NCI-H748 treated with DMSO at 0.1 percent for 48 hours (cell line): ENCODE measurements at regions not wholly inside any gene's neighbourhood (a gene's known extent, or its start where the extent isn't known, plus 50 kb on each side); places are given as distances from the start of the nearest gene placed in this dataset.

Source experiments
- DNase-seq: peaks from one replicate; lab custom pipeline; 2025; lab: John Stamatoyannopoulos, UW

DNA sequence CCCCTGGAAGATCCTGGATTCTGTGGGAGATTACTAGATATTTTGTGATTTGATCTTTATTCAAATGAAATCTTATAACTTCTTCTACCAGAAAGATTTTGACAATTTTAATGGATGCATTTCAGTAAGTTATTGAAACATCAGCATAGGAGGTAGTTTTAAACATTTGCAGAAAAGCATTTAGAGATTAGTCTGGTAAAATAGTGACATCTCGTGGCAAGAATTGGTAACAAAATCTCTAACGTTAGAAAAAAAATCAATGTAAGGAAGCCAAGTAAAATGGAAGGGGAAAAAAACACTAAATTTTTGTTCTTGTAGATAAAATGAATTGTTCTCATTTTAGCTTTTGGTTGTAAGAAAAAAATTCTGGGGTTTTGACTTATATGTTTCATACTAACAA is 73.3 kb downstream of the TASL start:
- DNase-seq, result peak; percentile 3

DNA sequence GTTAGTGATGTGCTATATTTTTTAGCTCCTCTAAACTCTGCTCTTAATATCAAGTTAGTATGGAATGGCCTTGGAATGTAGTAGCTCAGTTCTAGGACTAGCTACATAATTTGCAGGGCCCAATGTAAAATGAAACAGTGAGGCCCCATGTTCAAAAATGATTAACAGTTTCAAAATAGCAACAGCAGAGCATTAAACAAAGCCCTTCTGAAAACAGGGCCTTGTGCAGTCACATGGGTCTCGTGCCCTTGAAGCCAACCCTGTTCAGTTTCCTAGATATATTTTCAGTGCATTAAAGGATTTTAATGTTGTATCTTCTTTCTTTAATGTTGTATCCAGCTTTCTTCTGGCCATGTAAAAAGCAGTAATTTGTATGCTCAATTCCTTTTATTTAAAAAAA is 82.1 kb downstream of the TASL start:
- DNase-seq, result no peak

DNA sequence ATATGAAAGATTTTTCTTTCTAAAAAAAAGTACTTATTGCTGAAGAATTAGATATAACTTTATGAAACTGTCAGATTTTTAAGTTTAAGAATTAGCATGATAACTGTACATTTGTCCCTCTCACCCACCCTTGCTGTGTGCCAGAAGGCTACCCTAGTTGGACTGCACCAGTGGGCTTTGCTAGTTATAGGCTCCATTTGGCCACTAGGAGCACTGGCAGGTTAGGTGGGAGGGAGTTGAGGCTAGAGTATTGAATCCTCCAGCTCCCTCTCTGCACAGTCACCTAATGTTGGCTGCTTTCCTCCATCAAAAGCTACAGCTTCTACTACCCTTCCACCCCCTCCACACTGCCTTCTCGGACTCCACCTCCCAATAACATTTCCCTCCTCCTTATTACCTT is 84.2 kb downstream of the TASL start:
- no peak for DNase-seq

DNA sequence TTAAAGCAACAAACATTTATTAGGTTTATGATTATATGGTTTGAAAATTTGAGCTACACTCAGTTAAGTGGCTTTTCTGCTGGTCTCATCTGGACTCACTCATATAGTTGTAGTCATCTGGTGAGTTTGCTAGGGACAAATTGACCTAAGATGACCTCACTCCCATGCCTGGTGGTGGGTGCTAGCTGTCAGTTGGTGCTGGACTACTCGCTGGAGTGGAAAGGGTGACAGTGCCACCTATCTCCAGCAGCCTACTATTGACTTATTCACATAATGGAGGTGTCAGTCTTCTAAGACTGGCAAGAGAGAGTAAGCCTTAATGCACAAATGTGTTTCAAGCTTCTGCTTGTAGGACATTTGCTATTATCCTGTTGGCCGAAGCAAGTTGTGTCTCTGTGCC is 88.2 kb downstream of the TASL start:
- no peak for DNase-seq

DNA sequence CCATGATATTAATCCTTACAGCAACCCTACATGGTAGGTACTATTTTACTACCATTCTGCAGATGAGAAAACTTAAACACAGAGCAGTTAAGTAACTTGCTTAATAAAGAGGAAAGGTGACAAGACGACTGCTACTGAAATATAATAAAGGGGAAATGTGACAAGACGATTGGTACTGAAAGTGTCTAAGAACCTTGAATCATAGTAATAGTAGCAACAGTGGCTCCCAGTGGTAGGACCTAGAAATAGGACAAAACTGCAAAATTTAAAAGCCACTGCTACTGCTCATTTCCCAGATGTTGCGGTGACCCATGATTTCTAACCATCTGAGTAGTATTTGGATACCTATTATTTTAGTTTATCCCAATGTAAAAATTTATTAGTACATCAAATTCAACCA is 89.5 kb downstream of the TASL start:
- DNase-seq, result peak; percentile 1

DNA sequence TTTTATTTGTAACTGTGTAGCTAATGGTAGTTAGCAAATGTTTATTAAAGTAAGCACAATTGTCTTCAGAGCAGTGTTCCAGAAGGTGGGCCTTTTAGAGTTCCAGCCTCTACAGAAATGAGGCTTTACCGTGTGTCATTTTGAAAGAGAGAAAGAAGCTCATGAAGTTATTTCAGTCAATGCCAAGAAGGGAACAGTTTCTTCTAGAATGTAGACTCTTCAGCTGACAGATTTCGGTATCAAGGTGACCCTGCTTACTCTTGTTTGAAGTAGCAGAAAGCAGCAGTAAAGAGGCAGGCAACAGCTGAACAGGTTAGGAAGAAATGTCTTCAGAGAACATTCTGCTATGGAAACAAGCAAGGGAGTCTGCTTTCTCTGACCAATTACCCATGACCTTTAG is 93.6 kb downstream of the TASL start:
- DNase-seq, result no peak

DNA sequence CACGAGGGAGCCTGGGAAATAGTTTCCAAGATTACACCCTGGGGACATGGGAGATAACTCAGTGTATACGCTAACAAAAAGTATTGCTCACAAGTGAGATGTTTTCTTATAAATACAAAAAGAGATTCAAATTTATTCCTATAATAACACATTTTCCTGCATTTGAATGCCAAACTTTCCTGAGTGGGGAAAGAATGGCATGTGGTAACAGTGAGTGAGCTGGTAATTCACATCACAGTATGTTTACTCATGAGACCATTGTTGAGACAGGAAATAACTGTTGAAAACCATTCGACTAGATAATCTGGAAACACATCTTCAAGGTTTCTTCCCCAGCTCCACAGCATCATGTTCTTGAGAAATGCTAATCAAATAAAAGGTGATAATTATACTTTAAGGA is 109.1 kb downstream of the TASL start:
- DNase-seq, result no peak
